ENCODE measurements at regions not wholly inside any gene's neighbourhood (a gene's known extent, or its start where the extent isn't known, plus 50 kb on each side); places are given as distances from the start of the nearest gene placed in this dataset.
A peak's percentile ranks its signal among the peaks of the same experiment; 100 is the strongest.

DNA sequence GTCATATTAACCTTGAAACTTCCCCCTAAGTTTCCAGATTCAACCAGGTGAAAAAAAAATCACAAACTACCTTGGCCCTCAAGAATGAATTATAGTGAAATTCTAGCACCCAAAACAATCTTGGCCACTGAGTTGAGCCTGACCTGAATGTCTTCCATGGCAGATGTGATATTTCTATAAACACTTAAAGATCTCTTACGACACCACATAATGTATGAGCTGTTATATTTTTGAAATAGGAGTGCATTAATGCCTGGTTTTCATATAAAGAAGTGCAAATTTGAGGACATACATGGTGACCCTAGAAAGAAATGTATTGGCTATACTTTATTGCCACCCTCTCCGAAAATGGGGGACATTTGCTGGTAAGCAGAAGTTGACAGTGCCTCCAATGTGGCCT, 584.1 kb upstream of the KCND2 start:
- H3K4me3 ChIP-seq (ENCODE audit: low read depth, low read length): no peak overlapping the region
- TF ChIP-seq, protein P1, sequence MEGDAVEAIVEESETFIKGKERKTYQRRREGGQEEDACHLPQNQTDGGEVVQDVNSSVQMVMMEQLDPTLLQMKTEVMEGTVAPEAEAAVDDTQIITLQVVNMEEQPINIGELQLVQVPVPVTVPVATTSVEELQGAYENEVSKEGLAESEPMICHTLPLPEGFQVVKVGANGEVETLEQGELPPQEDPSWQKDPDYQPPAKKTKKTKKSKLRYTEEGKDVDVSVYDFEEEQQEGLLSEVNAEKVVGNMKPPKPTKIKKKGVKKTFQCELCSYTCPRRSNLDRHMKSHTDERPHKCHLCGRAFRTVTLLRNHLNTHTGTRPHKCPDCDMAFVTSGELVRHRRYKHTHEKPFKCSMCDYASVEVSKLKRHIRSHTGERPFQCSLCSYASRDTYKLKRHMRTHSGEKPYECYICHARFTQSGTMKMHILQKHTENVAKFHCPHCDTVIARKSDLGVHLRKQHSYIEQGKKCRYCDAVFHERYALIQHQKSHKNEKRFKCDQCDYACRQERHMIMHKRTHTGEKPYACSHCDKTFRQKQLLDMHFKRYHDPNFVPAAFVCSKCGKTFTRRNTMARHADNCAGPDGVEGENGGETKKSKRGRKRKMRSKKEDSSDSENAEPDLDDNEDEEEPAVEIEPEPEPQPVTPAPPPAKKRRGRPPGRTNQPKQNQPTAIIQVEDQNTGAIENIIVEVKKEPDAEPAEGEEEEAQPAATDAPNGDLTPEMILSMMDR (conservative IDR thresholded peaks at IDR 0.05; ENCODE audit: low read depth, low read length): no peak
- no peak for DNase-seq (ENCODE audit: low read depth)

DNA sequence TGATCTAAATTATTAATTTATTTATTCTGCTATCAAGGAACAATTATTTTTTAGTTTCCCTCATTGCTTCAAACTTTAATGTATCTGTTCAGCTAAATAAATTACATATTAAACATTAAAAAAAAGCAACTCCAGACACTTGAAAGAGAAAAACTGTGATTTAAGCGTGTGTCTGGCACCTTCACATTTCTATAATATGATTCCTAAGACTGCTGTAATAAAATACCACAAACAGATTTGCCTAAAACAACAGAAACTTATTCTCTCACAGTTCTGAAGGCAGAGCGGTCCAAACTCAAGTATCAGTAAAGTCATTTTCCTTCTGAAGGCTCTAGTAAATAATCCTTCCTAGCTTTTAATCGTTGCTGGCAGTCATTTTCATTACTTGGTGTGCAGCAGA, 580.4 kb upstream of the KCND2 start:
- no peak overlapping the region for H3K4me3 ChIP-seq (ENCODE audit: low read depth, low read length)
- TF ChIP-seq, protein P1 (conservative IDR thresholded peaks at IDR 0.05; ENCODE audit: low read depth, low read length): no peak
- no peak for DNase-seq (ENCODE audit: low read depth)

DNA sequence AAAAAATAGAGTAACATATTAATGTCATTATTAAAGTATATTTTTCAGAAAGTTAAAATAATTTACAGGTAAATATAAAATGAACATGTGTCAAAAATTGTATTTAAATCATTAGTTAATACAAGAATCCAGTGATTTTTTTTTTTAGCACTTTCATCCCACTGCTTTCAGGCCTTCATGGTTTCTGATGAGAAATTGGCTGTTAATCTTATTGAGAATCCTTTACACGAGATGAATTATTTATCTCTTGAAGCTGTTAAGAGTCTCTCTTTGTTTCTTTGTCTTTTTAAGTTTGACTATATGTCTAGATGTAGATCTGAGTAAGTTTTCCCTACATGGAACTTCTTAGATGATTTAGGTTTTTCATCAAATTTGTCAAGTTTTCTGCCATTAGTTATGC, 578.5 kb upstream of the KCND2 start:
- TF ChIP-seq, protein P1 (conservative IDR thresholded peaks at IDR 0.05; ENCODE audit: low read depth, low read length): no peak
- H3K4me3 ChIP-seq (ENCODE audit: low read depth, low read length): no peak overlapping the region
- no peak for DNase-seq (ENCODE audit: low read depth)

DNA sequence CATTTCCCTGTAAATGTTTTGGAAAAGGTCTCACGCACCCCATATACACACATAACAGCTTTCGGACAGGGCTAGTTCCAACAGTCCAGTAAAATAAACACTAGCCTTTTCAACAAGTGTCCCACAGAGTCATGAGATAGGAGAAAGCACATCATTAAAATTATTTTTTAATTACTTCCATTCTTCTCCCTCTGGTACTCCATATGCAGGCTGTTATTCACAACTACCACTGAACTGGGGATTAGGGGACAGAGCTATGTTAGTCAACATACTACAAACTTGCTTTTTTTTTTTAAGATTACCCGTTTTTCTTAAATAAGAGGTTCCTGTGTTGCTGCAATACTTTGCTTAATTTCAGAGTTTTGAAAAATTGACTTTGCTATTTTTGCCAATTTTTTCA, 576.6 kb upstream of the KCND2 start:
- TF ChIP-seq, protein P1 (conservative IDR thresholded peaks at IDR 0.05; ENCODE audit: low read depth, low read length): no peak
- no peak overlapping the region for H3K4me3 ChIP-seq (ENCODE audit: low read depth, low read length)
- no peak for DNase-seq (ENCODE audit: low read depth)

DNA sequence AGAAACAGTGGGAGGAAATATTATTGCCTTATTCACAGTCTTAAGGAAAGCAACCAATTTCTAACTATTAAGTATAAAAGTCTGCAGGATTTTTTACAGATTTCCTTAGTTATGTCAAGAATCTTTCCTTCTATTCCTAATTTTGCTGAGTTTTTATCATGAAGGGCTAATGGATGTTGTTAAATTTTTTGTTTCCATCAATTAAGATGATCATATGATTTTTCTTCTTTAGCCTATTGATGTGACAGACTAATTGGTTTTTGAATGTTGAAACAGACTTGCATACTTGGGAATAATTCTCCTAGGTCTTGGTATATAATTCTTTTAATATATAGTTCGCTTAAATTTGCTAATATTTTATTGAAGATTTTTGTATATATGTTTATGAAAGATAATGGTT, 569.1 kb upstream of the KCND2 start:
- no peak for DNase-seq (ENCODE audit: low read depth)
- TF ChIP-seq, protein P1 (conservative IDR thresholded peaks at IDR 0.05; ENCODE audit: low read depth, low read length): no peak
- H3K4me3 ChIP-seq (ENCODE audit: low read depth, low read length): no peak overlapping the region

DNA sequence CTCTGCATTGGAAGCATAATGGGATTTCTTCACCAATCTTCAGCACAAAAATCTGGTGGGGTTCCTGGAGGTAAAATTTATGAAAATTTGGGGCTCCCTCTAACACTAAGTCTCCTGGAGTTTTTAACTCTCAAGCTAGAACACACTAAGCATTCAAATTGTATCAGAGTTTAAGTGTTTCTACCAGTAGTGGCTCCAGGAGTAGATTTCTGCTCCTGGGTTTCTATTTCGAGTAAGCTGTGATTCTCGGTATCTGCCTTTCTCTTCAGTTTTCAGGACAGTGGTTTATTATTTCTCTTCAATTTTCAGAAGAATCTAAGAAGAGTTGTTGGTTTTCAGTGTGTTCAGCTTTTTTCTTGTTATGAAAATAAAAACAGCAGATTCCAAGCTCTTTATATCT, 566.4 kb upstream of the KCND2 start:
- TF ChIP-seq, protein P1 (conservative IDR thresholded peaks at IDR 0.05; ENCODE audit: low read depth, low read length): no peak
- DNase-seq (ENCODE audit: low read depth): no peak
- H3K4me3 ChIP-seq (ENCODE audit: low read depth, low read length): no peak overlapping the region

DNA sequence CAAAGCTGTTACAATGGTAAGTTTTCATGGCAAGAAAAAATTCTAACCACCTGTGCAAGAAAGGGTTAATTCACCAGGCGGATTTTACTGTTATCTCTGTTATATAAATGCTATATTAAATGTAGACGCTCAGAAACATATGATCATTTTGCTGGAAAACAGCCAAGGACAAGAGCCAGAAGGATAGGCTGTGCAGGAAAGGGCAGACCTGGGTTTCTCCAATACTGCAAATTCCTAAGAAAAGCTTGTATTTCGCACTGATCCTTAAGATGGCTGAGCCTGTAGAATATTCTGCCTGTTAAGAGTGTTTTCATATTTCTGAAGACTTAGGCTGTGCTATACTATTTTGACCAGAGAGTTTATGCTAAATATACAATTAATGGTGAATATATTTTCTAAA, 564.1 kb upstream of the KCND2 start:
- TF ChIP-seq, protein P1 (conservative IDR thresholded peaks at IDR 0.05; ENCODE audit: low read depth, low read length): no peak

More for the DNA sequence above, 564.1 kb upstream of the KCND2 start:
- peak; percentile 54 for DNase-seq (ENCODE audit: low read depth)
- no peak overlapping the region for H3K4me3 ChIP-seq (ENCODE audit: low read depth, low read length)

Data from choroid plexus epithelial cell (primary cell).